Nucleus accumbens (tissue), 56 donors: ENCODE measurements at regions not wholly inside any gene's neighbourhood (a gene's known extent, or its start where the extent isn't known, plus 50 kb on each side); places are given as distances from the start of the nearest gene placed in this dataset.
A peak's percentile ranks its signal among the peaks of the same experiment; 100 is the strongest.

ENCODE experiments used
- DNase-seq, 56 donors: peaks; one replicate each; lab custom pipeline; 2025; lab: John Stamatoyannopoulos, UW

DNA sequence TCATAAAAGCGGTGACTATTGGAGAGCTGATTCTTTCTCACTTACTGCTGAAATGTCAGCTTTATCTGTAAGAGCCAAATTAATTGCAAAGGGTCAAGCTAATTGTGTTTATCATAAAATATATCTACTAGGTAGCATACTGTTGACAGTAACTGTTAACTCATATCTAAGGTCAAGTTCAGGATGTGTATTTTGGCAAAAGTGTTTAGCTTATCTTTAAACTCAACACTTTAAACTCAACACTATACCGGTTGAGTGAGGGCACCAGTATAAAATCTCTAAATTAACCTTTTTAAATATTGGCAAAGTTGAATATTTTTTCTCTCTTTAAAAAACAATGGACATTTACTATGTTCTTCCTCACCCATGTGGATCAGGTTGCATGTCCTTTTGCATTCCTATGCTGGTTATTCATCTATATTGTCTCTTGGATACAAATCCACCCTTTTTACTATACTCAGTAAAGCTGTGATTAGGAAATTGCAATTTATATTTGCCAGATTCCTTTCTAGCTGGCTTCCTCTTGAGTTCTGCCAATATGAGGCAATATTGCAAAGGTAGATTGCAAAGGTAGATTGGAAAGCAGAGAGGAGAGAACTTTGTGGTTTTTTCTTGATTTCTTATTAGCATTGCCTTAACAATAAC is 344.6 kb upstream of the DCBLD2 start:
- DNase-seq: no peak

GRCh38 chr3:99242271-99242670 is 340.8 kb upstream of the DCBLD2 start:
- DNase-seq: no peak

- DNase-seq: no peak
These were observed 339.2 kb upstream of the DCBLD2 start for GRCh38 chr3:99240700-99241099.

DNA sequence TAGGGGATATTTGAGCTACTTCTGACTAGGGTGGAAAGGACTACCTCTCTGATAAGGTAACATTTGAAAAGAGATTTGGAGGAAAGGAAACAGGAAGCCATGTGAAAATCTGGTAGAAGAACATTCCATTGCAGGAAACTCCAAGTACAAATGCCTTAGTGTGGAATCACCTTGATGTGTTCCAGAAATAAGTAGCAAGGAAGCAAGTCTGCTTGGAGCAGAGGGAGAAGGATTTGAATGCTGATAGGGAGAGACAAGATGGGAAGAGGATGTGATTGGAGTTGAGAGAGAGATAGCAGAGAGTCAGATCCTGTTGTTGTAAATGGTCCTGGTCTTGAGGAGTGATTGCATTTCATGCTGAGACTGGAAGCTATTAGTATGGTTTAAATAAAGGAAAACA is 335.1 kb upstream of the DCBLD2 start:
- no peak for DNase-seq

DNA sequence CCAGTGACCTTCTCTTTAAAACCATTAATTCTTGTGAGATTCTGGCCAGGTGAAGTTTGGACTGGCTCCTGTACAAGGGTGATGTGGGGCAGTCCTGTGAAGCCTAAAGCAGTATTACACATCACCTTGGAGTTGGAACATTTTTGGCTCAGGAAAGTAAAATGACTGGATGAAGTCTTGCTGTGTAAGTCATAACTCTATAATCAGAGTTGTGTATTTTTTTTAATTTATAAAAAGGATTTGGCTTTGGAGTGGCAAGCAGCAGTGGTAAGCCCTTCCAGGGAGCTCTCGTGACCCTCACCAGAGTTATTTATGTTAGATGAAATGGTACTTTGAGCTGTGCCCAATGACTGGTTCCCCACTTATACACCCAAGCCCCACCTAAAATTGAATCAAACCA is 331.2 kb upstream of the DCBLD2 start:
- no peak for DNase-seq

- no peak for DNase-seq
These were observed 317.0 kb upstream of the DCBLD2 start for GRCh38 chr3:99218468-99218867.

DNA sequence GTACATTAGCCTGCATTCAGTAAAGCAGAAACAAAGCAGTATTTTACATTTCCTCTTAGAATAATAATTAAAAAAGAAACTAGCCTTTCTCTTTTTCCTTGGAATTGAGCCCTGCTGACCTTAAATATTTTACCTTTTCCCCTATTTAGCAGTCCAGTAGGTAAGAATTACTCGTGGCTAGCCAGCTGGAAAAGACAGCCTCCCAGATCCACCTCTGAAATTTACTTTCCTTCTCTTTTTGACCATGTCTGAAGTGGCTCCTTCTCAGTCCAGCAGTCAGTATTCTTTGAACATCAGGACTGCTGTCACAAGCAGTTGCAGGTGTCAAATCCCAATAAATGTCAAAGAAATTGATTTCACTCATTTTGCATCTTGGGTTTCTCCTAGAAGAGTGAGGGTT is 311.5 kb upstream of the DCBLD2 start:
- no peak for DNase-seq

- no peak for DNase-seq
These were observed 309.8 kb upstream of the DCBLD2 start for GRCh38 chr3:99211309-99211708.

GRCh38 chr3:99199021-99199420 is 297.5 kb upstream of the DCBLD2 start:
- no peak for DNase-seq

DNA sequence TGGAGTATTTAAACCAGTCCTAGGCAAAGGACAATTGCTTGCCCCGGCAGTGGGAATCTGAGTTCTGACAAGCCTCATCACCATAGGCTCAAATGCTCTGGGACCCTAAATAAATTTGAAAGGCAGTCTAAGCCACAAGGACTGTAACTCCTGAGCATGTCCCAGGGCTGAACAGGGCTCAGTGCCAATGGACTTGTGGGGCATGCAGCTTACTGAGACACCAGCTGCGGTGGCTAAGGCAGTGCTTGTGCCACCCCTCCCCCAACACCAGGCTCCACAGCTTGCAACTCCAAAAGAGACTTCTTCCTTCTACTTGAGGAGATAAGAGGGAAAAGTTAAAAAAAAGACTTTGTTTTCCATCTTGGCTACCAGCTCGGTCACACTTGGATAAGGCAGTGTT is 289.7 kb upstream of the DCBLD2 start:
- DNase-seq: no peak

- DNase-seq: no peak
These were observed 287.4 kb upstream of the DCBLD2 start for GRCh38 chr3:99188936-99189335.

GRCh38 chr3:99186016-99186415 is 284.5 kb upstream of the DCBLD2 start:
- DNase-seq: no peak

- DNase-seq: no peak
These were observed 274.9 kb upstream of the DCBLD2 start for GRCh38 chr3:99176169-99176964.

DNA sequence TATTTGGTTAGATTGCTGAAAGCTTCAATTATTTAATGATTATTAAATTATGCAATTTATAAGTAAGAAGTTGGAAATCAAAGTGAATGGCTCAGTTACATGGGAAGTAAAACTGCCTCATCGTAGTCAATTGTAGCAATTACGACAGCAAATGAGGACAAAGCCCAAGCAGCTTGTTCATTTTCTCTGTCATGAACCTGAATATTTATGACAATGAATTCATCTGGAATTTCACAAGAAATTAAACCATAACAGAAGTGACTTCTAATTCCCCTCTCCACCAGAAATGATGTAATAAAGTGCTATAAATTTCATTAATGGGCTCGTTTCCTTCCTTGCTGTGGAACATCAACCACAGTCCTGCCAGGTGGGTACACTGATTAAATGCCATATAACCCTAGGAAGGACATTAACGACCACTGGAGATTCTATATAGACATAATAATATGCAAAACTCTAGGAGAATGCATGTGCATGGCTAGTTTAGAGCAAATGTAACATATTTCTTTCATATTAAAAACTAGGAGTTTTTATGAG is 273.8 kb upstream of the DCBLD2 start:
- no peak for DNase-seq

GRCh38 chr3:99172736-99173657 is 271.5 kb upstream of the DCBLD2 start:
- peak in 23 of 56 donors; percentile 2 to 63 (median 15) for DNase-seq

GRCh38 chr3:99171800-99172199 is 270.3 kb upstream of the DCBLD2 start:
- DNase-seq: no peak

- DNase-seq: no peak
These were observed 269.5 kb upstream of the DCBLD2 start for GRCh38 chr3:99170867-99171517.

GRCh38 chr3:99167071-99167470 is 265.6 kb upstream of the DCBLD2 start:
- DNase-seq: no peak

DNA sequence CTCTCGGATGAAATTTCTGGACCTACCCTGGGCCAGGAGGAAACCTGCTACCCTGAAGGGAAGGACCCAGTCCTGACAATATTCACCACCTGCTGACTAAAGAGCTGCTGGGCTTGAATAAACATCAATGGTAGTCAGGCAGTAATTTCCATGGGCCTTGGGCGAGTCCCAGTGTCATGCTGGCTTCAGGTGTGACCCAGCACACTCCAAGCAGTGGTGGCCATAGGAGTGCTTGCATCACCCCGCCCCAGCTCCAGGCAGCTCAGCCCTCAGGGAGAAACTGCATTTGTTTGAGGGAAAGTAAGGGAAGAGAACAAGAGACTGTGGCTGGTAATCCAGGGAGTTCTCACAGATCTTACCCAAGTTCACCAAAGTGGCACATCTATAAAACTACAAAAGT is 261.8 kb upstream of the DCBLD2 start:
- no peak for DNase-seq

DNA sequence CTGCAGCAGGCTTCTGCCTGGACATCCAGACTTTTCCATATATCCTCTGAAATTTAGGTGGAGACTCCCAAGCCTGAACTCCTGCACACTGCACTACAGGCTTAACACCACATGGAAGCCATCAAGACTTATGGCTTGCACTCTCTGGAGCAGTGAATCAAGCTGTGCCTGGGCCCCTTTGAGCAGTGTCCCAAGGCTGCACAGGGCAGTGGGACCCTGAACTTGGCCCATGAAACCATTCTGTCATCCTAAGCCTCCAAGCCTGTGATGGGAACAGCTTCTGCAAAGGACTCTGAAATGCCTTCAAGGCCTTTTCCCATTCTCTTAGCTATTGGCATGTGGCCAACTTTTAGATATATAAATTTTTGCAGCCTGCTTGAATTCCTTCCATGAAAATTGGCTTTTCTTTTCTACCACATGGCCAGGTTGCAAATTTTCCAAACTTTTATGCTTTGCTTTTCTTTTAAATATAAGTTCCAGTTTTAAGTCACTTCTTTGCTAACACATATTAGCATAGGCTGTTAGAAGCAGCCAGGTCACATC is 257.8 kb upstream of the DCBLD2 start:
- DNase-seq: no peak
